H9 (cell line): ENCODE measurements at regions not wholly inside any gene's neighbourhood (a gene's known extent, or its start where the extent isn't known, plus 50 kb on each side); places are given as distances from the start of the nearest gene placed in this dataset.

Experiments used
- DNase-seq: peaks from one replicate; pipeline ENCODE4 v3.0.0-alpha.2; 2017
- H2AFZ ChIP-seq: one replicate; pipeline ENCODE4 v1.6.1; 2013; ENCODE audit warnings: mild to moderate bottlenecking, low read length, control low read depth, moderate library complexity
- H2AK5ac ChIP-seq: 2 replicates; pipeline ENCODE4 v1.6.1; 2013; ENCODE audit warnings: low read length, control low read depth, mixed read lengths; ENCODE audit not compliant: insufficient read length
- H2BK120ac ChIP-seq: one replicate; pipeline ENCODE4 v1.6.1; 2013; ENCODE audit warnings: low read depth, mild to moderate bottlenecking, low read length, control low read depth, inconsistent platforms; ENCODE audit not compliant: poor library complexity, severe bottlenecking
- H2BK12ac ChIP-seq: 2 replicates; pipeline ENCODE4 v1.6.1; 2013; ENCODE audit warnings: low read length, control low read depth, mixed read lengths, low read depth; ENCODE audit not compliant: insufficient read length
- H2BK15ac ChIP-seq: 2 replicates; pipeline ENCODE4 v1.6.1; 2013; ENCODE audit warnings: low read depth, low read length, control low read depth
- H2BK20ac ChIP-seq: one replicate; pipeline ENCODE4 v1.6.1; 2013; ENCODE audit warnings: low read depth, mild to moderate bottlenecking, low read length, control low read depth, inconsistent platforms; ENCODE audit not compliant: poor library complexity, severe bottlenecking
- H2BK5ac ChIP-seq: 2 replicates; pipeline ENCODE4 v1.6.1; 2013; ENCODE audit warnings: low read length, control low read depth, mixed read lengths; ENCODE audit not compliant: insufficient read length
- H3K14ac ChIP-seq: 2 replicates; pipeline ENCODE4 v1.6.1; 2013; ENCODE audit warnings: low read length, control low read depth; ENCODE audit not compliant: insufficient read depth
- H3K18ac ChIP-seq: 2 replicates; pipeline ENCODE4 v1.6.1; 2013; ENCODE audit warnings: low read depth, mild to moderate bottlenecking, mixed read lengths, low read length, control low read depth; ENCODE audit not compliant: insufficient read length
- H3K23ac ChIP-seq: 2 replicates; pipeline ENCODE4 v1.6.1; 2013; ENCODE audit warnings: low read length, control low read depth, mixed read lengths, low read depth; ENCODE audit not compliant: insufficient read length
- H3K23me2 ChIP-seq: 2 replicates; pipeline ENCODE4 v1.6.1; 2013; ENCODE audit warnings: low read depth, mild to moderate bottlenecking, mixed read lengths, low read length, control low read depth; ENCODE audit not compliant: insufficient read length, poor library complexity, severe bottlenecking
- H3K27ac ChIP-seq: 2 replicates; pipeline ENCODE4 v1.5.1; 2013; ENCODE audit warnings: low read length, control low read depth, mixed read lengths, low read depth; ENCODE audit not compliant: insufficient read length
- H3K27me3 ChIP-seq: 2 replicates; pipeline ENCODE4 v1.6.1; 2013; ENCODE audit warnings: low read length, control low read depth, inconsistent platforms; ENCODE audit not compliant: insufficient read depth
- H3K4ac ChIP-seq: 2 replicates; pipeline ENCODE4 v1.6.1; 2013; ENCODE audit warnings: low read depth, mild to moderate bottlenecking, control low read depth, inconsistent platforms, low read length, moderate library complexity
- H3K4me1 ChIP-seq: 2 replicates; pipeline ENCODE4 v1.6.1; 2013; ENCODE audit warnings: low read length, control low read depth, inconsistent platforms; ENCODE audit not compliant: insufficient read depth
- H3K4me2 ChIP-seq: 2 replicates; pipeline ENCODE4 v1.6.1; 2013; ENCODE audit warnings: low read length, control low read depth, mixed read lengths; ENCODE audit not compliant: insufficient read length, insufficient read depth
- H3K56ac ChIP-seq: 2 replicates; pipeline ENCODE4 v1.6.1; 2013; ENCODE audit warnings: low read depth, mild to moderate bottlenecking, mixed read lengths, low read length, control low read depth; ENCODE audit not compliant: insufficient read length
- H3K79me1 ChIP-seq: 2 replicates; pipeline ENCODE4 v1.6.1; 2013; ENCODE audit warnings: low read depth, mild to moderate bottlenecking, moderate library complexity, low read length, control low read depth, inconsistent platforms; ENCODE audit not compliant: insufficient read depth, poor library complexity, severe bottlenecking
- H3K79me2 ChIP-seq: 2 replicates; pipeline ENCODE4 v1.6.1; 2013; ENCODE audit warnings: low read length, control low read depth, inconsistent platforms; ENCODE audit not compliant: insufficient read depth
- H3K9ac ChIP-seq: 2 replicates; pipeline ENCODE4 v1.6.1; 2013; ENCODE audit warnings: low read length, control low read depth, mixed read lengths; ENCODE audit not compliant: insufficient read length; ENCODE audit errors: extremely low read depth
- H3K9me3 ChIP-seq: one replicate; pipeline ENCODE4 v1.6.1; 2013; ENCODE audit warnings: low read depth, low read length, inconsistent platforms; ENCODE audit not compliant: control insufficient read depth
- H3T11ph ChIP-seq: one replicate; pipeline ENCODE4 v1.6.1; 2013; ENCODE audit warnings: mild to moderate bottlenecking, low read length, control low read depth, inconsistent platforms
- H4K20me1 ChIP-seq: one replicate; pipeline ENCODE4 v1.6.1; 2013; ENCODE audit not compliant: control insufficient read depth, insufficient read length, insufficient read depth
- H4K5ac ChIP-seq: 2 replicates; pipeline ENCODE4 v1.6.1; 2013; ENCODE audit warnings: low read depth, mild to moderate bottlenecking, mixed read lengths, low read length, control low read depth; ENCODE audit not compliant: insufficient read length
- H4K8ac ChIP-seq: replicated peaks from 2 replicates; pipeline ENCODE4 v1.6.1; 2013; ENCODE audit warnings: low read length, control low read depth, mixed read lengths, low read depth; ENCODE audit not compliant: insufficient read length
- H4K91ac ChIP-seq: 2 replicates; pipeline ENCODE4 v1.6.1; 2013; ENCODE audit warnings: low read depth, mild to moderate bottlenecking, moderate library complexity, mixed read lengths, low read length, control low read depth; ENCODE audit not compliant: insufficient read length
- H3K27ac Mint-ChIP-seq, 3 experiments: 2 replicates in 2 of 3; 3 replicates in 1 of 3; pipeline ENCODE4 v1.8.0; 2020 to 2021; ENCODE audit warnings: mixed read lengths in 3 of 3, mild to moderate bottlenecking in 1 of 3, moderate library complexity in 1 of 3
- H3K27me3 Mint-ChIP-seq: 2 replicates; pipeline ENCODE4 v1.8.0; 2021; ENCODE audit warnings: low read depth, mild to moderate bottlenecking, moderate library complexity, mixed read lengths
- H3K36me3 Mint-ChIP-seq, 3 experiments: 2 replicates in 2 of 3; 3 replicates in 1 of 3; pipeline ENCODE4 v1.8.0; 2020 to 2021; ENCODE audit warnings: low read depth in 3 of 3, mixed read lengths in 3 of 3; ENCODE audit not compliant: insufficient read depth in 1 of 3
- H3K4me1 Mint-ChIP-seq, 2 experiments: 2 replicates each; pipeline ENCODE4 v1.8.0; 2020; ENCODE audit warnings: mixed read lengths in 2 of 2
- H3K4me3 Mint-ChIP-seq, 2 experiments: 2 replicates in 1 of 2; 3 replicates in 1 of 2; pipeline ENCODE4 v1.8.0; 2020 to 2021; ENCODE audit warnings: mild to moderate bottlenecking in 2 of 2, mixed read lengths in 2 of 2, moderate library complexity in 1 of 2
- H3K9me3 Mint-ChIP-seq, 2 experiments: 2 replicates in 1 of 2; 3 replicates in 1 of 2; pipeline ENCODE4 v1.8.0; 2020; ENCODE audit warnings: mild to moderate bottlenecking in 2 of 2, mixed read lengths in 2 of 2, moderate library complexity in 1 of 2
- CTCF ChIP-seq: fragments of 200-600 bp; sonication (generic); conservative IDR thresholded peaks from 3 replicates; pipeline ENCODE4 v1.8.0; 2021; ENCODE audit warnings: antibody characterized with exemption, mild to moderate bottlenecking
- WGBS: extraction: QIAGEN DNeasy Blood & Tissue Kit; methylation state at CpG from one replicate; pipeline ENCODE4 v1.1.7; 2013; ENCODE audit warnings: missing lambda C conversion rate, low lambda C conversion rate, mixed read lengths; ENCODE audit not compliant: insufficient read length; ENCODE audit errors: extremely low coverage; 5-methylcytosine and 5-hydroxymethylcytosine counted together

GRCh38 chr18:46211816-46212215 lies 107.6 kb downstream of the HAUS1 start:
- H3K27ac ChIP-seq: no peak overlapping the region
- H3K9me3 Mint-ChIP-seq: no peaks in the 10 kb centered on the region; a peak in 1 of 5 replicates
- no CpG with 5 or more reads among the region's 1 CpG for WGBS

More at GRCh38 chr18:46211816-46212215, 107.6 kb downstream of the HAUS1 start:
- H3K27me3 ChIP-seq: no peaks in the 10 kb centered on the region
- H3K4ac ChIP-seq: no peak overlapping the region
- no peak overlapping the region for H3K23ac ChIP-seq
- Mint-ChIP-seq H3K4me1 (peaks cover 6% of the 10 kb centered on the region in 2 experiments; a peak in 3 of 4 replicates), H3K27me3 (no peaks in the 10 kb centered on the region), H3K4me3 (no peak overlapping the region), H3K36me3 (peaks cover 0 to 13% (median 12%) of the 10 kb centered on the region in 3 experiments; a peak in 5 of 7 replicates), H3K27ac (no peak overlapping the region)
- H3K14ac ChIP-seq: no peak overlapping the region
- no peak overlapping the region for H2BK120ac ChIP-seq
- H2AK5ac ChIP-seq: no peak overlapping the region
- no peak overlapping the region for H2BK15ac ChIP-seq
- no peak overlapping the region for H3K18ac ChIP-seq
- no peak overlapping the region for H4K8ac ChIP-seq
- no peak overlapping the region for H3K56ac ChIP-seq
- no peak for TF ChIP-seq CTCF
- H3K4me1 ChIP-seq: no peaks in the 10 kb centered on the region
- H3K4me2 ChIP-seq: no peak overlapping the region
- H3T11ph ChIP-seq: no peak overlapping the region
- no peak overlapping the region for H2AFZ ChIP-seq
- no peaks in the 10 kb centered on the region; the same call in 1 of the 2 replicates for H3K79me2 ChIP-seq
- H4K20me1 ChIP-seq: no peaks in the 10 kb centered on the region
- no peak overlapping the region for H3K9ac ChIP-seq
- H3K23me2 ChIP-seq: no peaks in the 10 kb centered on the region
- no peak overlapping the region for H2BK5ac ChIP-seq
- no peak overlapping the region for H2BK12ac ChIP-seq
- H3K79me1 ChIP-seq: no peaks in the 10 kb centered on the region
- no peak overlapping the region for H4K5ac ChIP-seq
- H2BK20ac ChIP-seq: no peak overlapping the region
- no peak overlapping the region for H4K91ac ChIP-seq
- no peak for DNase-seq
- no peaks in the 10 kb centered on the region for H3K9me3 ChIP-seq
